Neural progenitor cell (in vitro differentiated cells): ENCODE measurements at regions not wholly inside any gene's neighbourhood (a gene's known extent, or its start where the extent isn't known, plus 50 kb on each side); places are given as distances from the start of the nearest gene placed in this dataset.

ENCODE experiments used
- DNase-seq: peaks from one replicate; pipeline ENCODE4 v3.0.0-alpha.2; 2016; ENCODE audit warnings: low spot score
- H2AFZ ChIP-seq: fragments of 200-600 bp; sonication (generic); replicated peaks from 2 replicates; pipeline ENCODE4 v1.6.1; 2016; ENCODE audit warnings: antibody characterized with exemption
- H3F3A ChIP-seq: fragments of 200-600 bp; sonication (generic); 2 replicates; pipeline ENCODE4 v1.6.1; 2016; ENCODE audit warnings: antibody characterized with exemption, low read depth
- H3K27ac ChIP-seq: fragments of 200-600 bp; sonication (generic); 2 replicates; pipeline ENCODE4 v1.5.1; 2016; ENCODE audit warnings: mild to moderate bottlenecking
- H3K27me3 ChIP-seq: fragments of 200-600 bp; sonication (generic); 2 replicates; pipeline ENCODE4 v1.6.1; 2016; ENCODE audit warnings: mild to moderate bottlenecking, moderate library complexity
- H3K36me3 ChIP-seq: fragments of 200-600 bp; sonication (generic); 2 replicates; pipeline ENCODE4 v1.5.1; 2016
- H3K4me1 ChIP-seq: fragments of 200-600 bp; sonication (generic); 2 replicates; pipeline ENCODE4 v1.6.1; 2016; ENCODE audit warnings: mixed run types
- H3K4me2 ChIP-seq: fragments of 200-600 bp; sonication (generic); 2 replicates; pipeline ENCODE4 v1.6.1; 2016
- H3K4me3 ChIP-seq: fragments of 200-600 bp; sonication (generic); 2 replicates; pipeline ENCODE4 v1.5.1; 2016
- H3K79me2 ChIP-seq: fragments of 200-600 bp; sonication (generic); 2 replicates; pipeline ENCODE4 v1.6.1; 2016; ENCODE audit warnings: low read depth
- H3K9ac ChIP-seq: fragments of 200-600 bp; sonication (generic); 2 replicates; pipeline ENCODE4 v1.6.1; 2016
- H3K9me3 ChIP-seq: fragments of 200-600 bp; sonication (generic); 2 replicates; pipeline ENCODE4 v1.5.1; 2016; ENCODE audit warnings: low read depth
- H4K20me1 ChIP-seq: fragments of 200-600 bp; sonication (generic); 2 replicates; pipeline ENCODE4 v1.6.1; 2016; ENCODE audit warnings: low read depth
- H3K27ac Mint-ChIP-seq: 3 replicates; pipeline ENCODE4 v1.8.0; 2021; ENCODE audit warnings: mixed read lengths
- H3K27me3 Mint-ChIP-seq: 2 replicates; pipeline ENCODE4 v1.8.0; 2022; ENCODE audit warnings: low read depth, mild to moderate bottlenecking, inconsistent platforms, moderate library complexity, mixed read lengths; ENCODE audit not compliant: insufficient read depth
- H3K36me3 Mint-ChIP-seq: 3 replicates; pipeline ENCODE4 v1.8.0; 2021; ENCODE audit warnings: mixed read lengths
- H3K4me1 Mint-ChIP-seq: 3 replicates; pipeline ENCODE4 v1.8.0; 2021; ENCODE audit warnings: mixed read lengths
- H3K4me3 Mint-ChIP-seq: 3 replicates; pipeline ENCODE4 v1.8.0; 2021; ENCODE audit warnings: mild to moderate bottlenecking, moderate library complexity, mixed read lengths
- H3K9me3 Mint-ChIP-seq: 3 replicates; pipeline ENCODE4 v1.8.0; 2020; ENCODE audit warnings: mixed read lengths
- EZH2 ChIP-seq: fragments of 200-600 bp; sonication (generic); IDR thresholded peaks from 2 replicates; pipeline ENCODE4 v1.6.1; 2017; ENCODE audit warnings: antibody characterized with exemption, mild to moderate bottlenecking, moderate library complexity
- EZH2phosphoT487 ChIP-seq: fragments of 200-600 bp; sonication (generic); IDR thresholded peaks from 2 replicates; pipeline ENCODE4 v1.6.1; 2017; ENCODE audit warnings: antibody characterized with exemption
- TF ChIP-seq, protein P1 (sequence below): fragments of 200-600 bp; sonication (generic); IDR thresholded peaks from 2 replicates; pipeline ENCODE4 v1.5.1; 2017; ENCODE audit warnings: antibody characterized with exemption, mild to moderate bottlenecking

DNA sequence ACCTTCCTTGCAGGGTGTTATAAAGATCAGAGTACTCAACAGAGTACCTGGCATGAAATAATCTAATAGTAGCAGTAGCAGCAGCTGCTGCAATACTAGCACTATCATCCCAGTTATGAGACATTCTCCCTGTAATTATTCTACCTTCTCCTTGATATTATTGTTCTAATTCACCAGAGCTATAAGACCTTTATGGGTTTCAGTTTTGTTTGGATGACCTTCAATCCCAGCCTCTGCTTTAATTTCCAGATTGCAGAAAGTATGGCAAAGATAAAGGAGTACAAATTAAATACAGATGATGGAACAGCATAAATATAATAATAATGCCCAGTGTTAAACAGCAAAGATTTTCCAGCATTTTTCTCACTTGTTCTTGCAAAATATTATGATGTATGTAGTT, 150.5 kb upstream of the MYLIP start:
- H3K36me3 Mint-ChIP-seq = no peaks in the 10 kb centered on the region
- no peaks in the 10 kb centered on the region for H3K4me1 ChIP-seq
- no peaks in the 10 kb centered on the region for H3K9me3 ChIP-seq
- H3K79me2 ChIP-seq = no peaks in the 10 kb centered on the region
- H3K27ac Mint-ChIP-seq = no peak overlapping the region
- H3K4me3 ChIP-seq = no peak overlapping the region
- no peaks in the 10 kb centered on the region for H3K4me1 Mint-ChIP-seq
- no peak overlapping the region for H3K4me2 ChIP-seq
- no peak for DNase-seq
- no peaks in the 10 kb centered on the region for H3K27me3 ChIP-seq
- H3K9me3 Mint-ChIP-seq = peaks cover 9% of the 10 kb centered on the region
- no peaks in the 10 kb centered on the region for H3K27me3 Mint-ChIP-seq
- no peak overlapping the region for H2AFZ ChIP-seq
- H3K4me3 Mint-ChIP-seq = no peak overlapping the region
- no peaks in the 10 kb centered on the region for H3F3A ChIP-seq
- H3K36me3 ChIP-seq = no peaks in the 10 kb centered on the region
- no peak for TF ChIP-seq EZH2phosphoT487
- no peak for TF ChIP-seq EZH2
- TF ChIP-seq, protein P1, sequence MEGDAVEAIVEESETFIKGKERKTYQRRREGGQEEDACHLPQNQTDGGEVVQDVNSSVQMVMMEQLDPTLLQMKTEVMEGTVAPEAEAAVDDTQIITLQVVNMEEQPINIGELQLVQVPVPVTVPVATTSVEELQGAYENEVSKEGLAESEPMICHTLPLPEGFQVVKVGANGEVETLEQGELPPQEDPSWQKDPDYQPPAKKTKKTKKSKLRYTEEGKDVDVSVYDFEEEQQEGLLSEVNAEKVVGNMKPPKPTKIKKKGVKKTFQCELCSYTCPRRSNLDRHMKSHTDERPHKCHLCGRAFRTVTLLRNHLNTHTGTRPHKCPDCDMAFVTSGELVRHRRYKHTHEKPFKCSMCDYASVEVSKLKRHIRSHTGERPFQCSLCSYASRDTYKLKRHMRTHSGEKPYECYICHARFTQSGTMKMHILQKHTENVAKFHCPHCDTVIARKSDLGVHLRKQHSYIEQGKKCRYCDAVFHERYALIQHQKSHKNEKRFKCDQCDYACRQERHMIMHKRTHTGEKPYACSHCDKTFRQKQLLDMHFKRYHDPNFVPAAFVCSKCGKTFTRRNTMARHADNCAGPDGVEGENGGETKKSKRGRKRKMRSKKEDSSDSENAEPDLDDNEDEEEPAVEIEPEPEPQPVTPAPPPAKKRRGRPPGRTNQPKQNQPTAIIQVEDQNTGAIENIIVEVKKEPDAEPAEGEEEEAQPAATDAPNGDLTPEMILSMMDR = no peak
- H3K9ac ChIP-seq = no peak overlapping the region
- H3K27ac ChIP-seq = no peak overlapping the region
- H4K20me1 ChIP-seq = no peaks in the 10 kb centered on the region

GRCh38 chr6:15977050-15977449, 151.8 kb upstream of the MYLIP start:
- H3K79me2 ChIP-seq = no peaks in the 10 kb centered on the region
- no peaks in the 10 kb centered on the region for H3K36me3 ChIP-seq
- no peak overlapping the region for H3K9ac ChIP-seq
- H4K20me1 ChIP-seq = no peaks in the 10 kb centered on the region
- no peak for TF ChIP-seq EZH2phosphoT487
- TF ChIP-seq, protein P1 = no peak
- no peak for TF ChIP-seq EZH2
- no peaks in the 10 kb centered on the region for H3K4me1 ChIP-seq
- no peaks in the 10 kb centered on the region for H3K9me3 ChIP-seq
- no peaks in the 10 kb centered on the region for H3K27me3 ChIP-seq
- H3K9me3 Mint-ChIP-seq = peaks cover 8% of the 10 kb centered on the region
- H3K27ac Mint-ChIP-seq = no peak overlapping the region
- H3K36me3 Mint-ChIP-seq = no peaks in the 10 kb centered on the region
- H3K4me1 Mint-ChIP-seq = no peaks in the 10 kb centered on the region
- no peaks in the 10 kb centered on the region for H3F3A ChIP-seq
- no peak overlapping the region for H3K27ac ChIP-seq
- DNase-seq = no peak
- H2AFZ ChIP-seq = no peak overlapping the region
- no peak overlapping the region for H3K4me3 ChIP-seq
- no peak overlapping the region for H3K4me3 Mint-ChIP-seq
- no peaks in the 10 kb centered on the region for H3K27me3 Mint-ChIP-seq
- H3K4me2 ChIP-seq = no peak overlapping the region

GRCh38 chr6:15974817-15975216, 154.1 kb upstream of the MYLIP start:
- H3K9ac ChIP-seq = no peak overlapping the region
- no peak overlapping the region for H3K4me3 ChIP-seq
- H3F3A ChIP-seq = no peaks in the 10 kb centered on the region
- Mint-ChIP-seq H3K9me3 (peaks cover 7% of the 10 kb centered on the region), H3K4me3 (no peak overlapping the region), H3K27me3 (no peaks in the 10 kb centered on the region), H3K4me1 (no peaks in the 10 kb centered on the region), H3K36me3 (no peaks in the 10 kb centered on the region), H3K27ac (no peak overlapping the region)
- no peak overlapping the region for H3K4me2 ChIP-seq
- no peak overlapping the region for H3K27ac ChIP-seq
- no peaks in the 10 kb centered on the region for H3K36me3 ChIP-seq
- TF ChIP-seq EZH2 (no peak), EZH2phosphoT487 (no peak)
- TF ChIP-seq, protein P1 = no peak
- DNase-seq = no peak
- no peaks in the 10 kb centered on the region for H3K27me3 ChIP-seq
- H3K79me2 ChIP-seq = no peaks in the 10 kb centered on the region
- H4K20me1 ChIP-seq = no peaks in the 10 kb centered on the region
- H3K9me3 ChIP-seq = no peaks in the 10 kb centered on the region
- H3K4me1 ChIP-seq = no peaks in the 10 kb centered on the region
- H2AFZ ChIP-seq = no peak overlapping the region
